ENCODE measurements at regions not wholly inside any gene's neighbourhood (a gene's known extent, or its start where the extent isn't known, plus 50 kb on each side); places are given as distances from the start of the nearest gene placed in this dataset.

DNA sequence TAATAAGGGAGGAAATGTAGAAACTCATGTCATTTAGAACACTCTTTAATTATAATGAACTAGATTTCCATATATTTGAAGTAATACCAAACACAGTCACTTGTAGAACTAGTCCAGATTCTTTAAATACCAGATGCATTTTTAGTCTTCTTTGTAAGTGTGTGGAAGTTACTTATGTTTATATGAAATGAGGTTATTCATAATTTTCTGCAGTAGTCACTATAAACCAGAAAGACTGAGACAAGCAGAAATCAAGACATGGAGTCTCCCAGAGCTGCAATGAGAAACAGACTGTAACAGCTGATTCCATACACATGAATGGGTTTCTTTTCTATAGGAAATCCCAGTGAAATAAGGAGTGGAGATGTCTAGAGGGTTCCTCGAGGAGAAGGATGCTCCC lies 216.6 kb upstream of the ZP4 start:
- DNase-seq (ENCODE audit: low spot score) = no peak
- Histone ChIP-seq H3K4me1 (replicated peaks) (no peaks in the 10 kb centered on the region), H3K9me3 (no peaks in the 10 kb centered on the region), H3K27ac (no peak overlapping the region), H3K27me3 (replicated peaks; ENCODE audit: insufficient read depth) (no peaks in the 10 kb centered on the region), H3K36me3 (no peaks in the 10 kb centered on the region), H3K4me3 (no peak overlapping the region)
- TF ChIP-seq, protein P1, sequence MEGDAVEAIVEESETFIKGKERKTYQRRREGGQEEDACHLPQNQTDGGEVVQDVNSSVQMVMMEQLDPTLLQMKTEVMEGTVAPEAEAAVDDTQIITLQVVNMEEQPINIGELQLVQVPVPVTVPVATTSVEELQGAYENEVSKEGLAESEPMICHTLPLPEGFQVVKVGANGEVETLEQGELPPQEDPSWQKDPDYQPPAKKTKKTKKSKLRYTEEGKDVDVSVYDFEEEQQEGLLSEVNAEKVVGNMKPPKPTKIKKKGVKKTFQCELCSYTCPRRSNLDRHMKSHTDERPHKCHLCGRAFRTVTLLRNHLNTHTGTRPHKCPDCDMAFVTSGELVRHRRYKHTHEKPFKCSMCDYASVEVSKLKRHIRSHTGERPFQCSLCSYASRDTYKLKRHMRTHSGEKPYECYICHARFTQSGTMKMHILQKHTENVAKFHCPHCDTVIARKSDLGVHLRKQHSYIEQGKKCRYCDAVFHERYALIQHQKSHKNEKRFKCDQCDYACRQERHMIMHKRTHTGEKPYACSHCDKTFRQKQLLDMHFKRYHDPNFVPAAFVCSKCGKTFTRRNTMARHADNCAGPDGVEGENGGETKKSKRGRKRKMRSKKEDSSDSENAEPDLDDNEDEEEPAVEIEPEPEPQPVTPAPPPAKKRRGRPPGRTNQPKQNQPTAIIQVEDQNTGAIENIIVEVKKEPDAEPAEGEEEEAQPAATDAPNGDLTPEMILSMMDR (IDR thresholded peaks at IDR 0.05) = no peak
- TF ChIP-seq POLR2A (IDR thresholded peaks at IDR 0.05) = no peak
- TF ChIP-seq POLR2AphosphoS5 (IDR thresholded peaks at IDR 0.05) = no peak
- 83% methylated on average over 1 of the region's 1 CpG for WGBS
- intact Hi-C loops (cut with DNase I) = no loop called here

DNA sequence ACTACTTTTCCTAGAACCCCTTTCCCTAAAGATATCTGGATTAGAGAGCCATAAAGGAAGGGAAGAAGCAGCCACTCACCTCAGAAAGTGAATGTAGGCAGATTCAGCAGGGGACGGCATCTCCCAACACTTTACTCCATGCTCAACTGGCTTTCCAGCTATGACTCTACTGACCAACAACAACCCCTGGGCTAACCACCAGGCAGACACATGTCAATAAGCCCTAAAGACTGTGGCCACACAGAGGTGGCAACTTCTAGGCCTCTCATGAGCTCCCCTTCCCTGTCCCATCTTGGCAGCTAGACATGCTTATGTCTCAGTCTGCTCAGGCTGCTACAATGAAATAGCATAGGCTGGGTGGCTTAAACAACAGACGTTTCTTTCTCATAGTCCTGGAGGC lies 214.0 kb upstream of the ZP4 start:
- no peaks in the 10 kb centered on the region for H3K36me3 ChIP-seq
- intact Hi-C loops (cut with DNase I) = no loop called here
- no peak for DNase-seq (ENCODE audit: low spot score)
- H3K27ac ChIP-seq = no peak overlapping the region
- no peak overlapping the region for H3K4me3 ChIP-seq
- TF ChIP-seq POLR2A (IDR thresholded peaks at IDR 0.05) (no peak), POLR2AphosphoS5 (IDR thresholded peaks at IDR 0.05) (no peak)
- TF ChIP-seq, protein P1 (IDR thresholded peaks at IDR 0.05) = no peak
- no peaks in the 10 kb centered on the region for H3K9me3 ChIP-seq
- H3K4me1 ChIP-seq (replicated peaks) = no peaks in the 10 kb centered on the region
- no peaks in the 10 kb centered on the region for H3K27me3 ChIP-seq (replicated peaks; ENCODE audit: insufficient read depth)
- 47% methylated on average over 2 of the region's 2 CpGs for WGBS

DNA sequence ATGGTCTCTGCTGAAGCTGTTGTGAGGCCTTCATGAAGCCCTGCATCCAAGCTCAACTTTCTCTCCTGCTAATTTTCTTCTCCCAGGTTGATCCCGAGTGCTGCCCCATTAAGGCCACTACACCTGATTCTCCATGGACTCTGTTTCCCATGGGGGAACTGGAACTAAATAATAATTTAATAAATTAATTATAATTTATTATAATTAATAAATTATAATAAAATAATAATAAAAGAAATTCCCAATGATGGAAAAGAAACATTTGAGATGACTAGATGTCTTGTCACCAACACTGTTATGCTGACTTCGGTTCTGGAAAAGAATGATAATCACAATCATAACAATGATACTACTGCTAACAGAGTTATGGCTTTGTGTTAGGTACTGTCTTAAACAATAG lies 211.2 kb upstream of the ZP4 start:
- Histone ChIP-seq H3K4me1 (replicated peaks) (no peaks in the 10 kb centered on the region), H3K9me3 (no peaks in the 10 kb centered on the region), H3K4me3 (no peak overlapping the region), H3K27ac (no peak overlapping the region), H3K36me3 (no peaks in the 10 kb centered on the region), H3K27me3 (replicated peaks; ENCODE audit: insufficient read depth) (no peaks in the 10 kb centered on the region)
- DNase-seq (ENCODE audit: low spot score) = no peak
- intact Hi-C loops (cut with DNase I) = no loop called here
- 92% methylated on average over 2 of the region's 2 CpGs for WGBS
- TF ChIP-seq, protein P1 (IDR thresholded peaks at IDR 0.05) = no peak
- TF ChIP-seq POLR2AphosphoS5 (IDR thresholded peaks at IDR 0.05) (no peak), POLR2A (IDR thresholded peaks at IDR 0.05) (no peak)

DNA sequence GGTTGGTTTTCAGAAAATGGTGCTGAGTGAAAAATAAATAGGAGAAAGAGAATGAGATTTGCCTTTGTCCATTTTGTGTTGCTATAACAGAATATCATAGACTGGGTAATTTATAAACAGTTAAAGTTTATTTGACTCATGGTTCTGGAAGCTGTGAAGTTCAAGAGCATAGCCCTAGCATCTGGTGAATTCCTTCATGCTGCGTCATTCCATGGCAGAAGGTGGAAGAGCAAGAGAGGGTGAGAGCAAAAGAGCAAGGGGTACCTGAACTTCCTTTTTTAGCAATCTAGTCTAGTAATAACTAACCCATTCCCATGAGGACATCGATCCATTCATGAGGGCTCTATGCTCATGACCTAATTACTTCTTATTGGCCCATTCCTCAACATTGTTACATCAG lies 209.1 kb upstream of the ZP4 start:
- Histone ChIP-seq H3K4me3 (no peak overlapping the region), H3K4me1 (replicated peaks) (no peaks in the 10 kb centered on the region), H3K36me3 (no peaks in the 10 kb centered on the region), H3K27ac (no peak overlapping the region), H3K9me3 (no peaks in the 10 kb centered on the region), H3K27me3 (replicated peaks; ENCODE audit: insufficient read depth) (no peaks in the 10 kb centered on the region)
- intact Hi-C loops (cut with DNase I) = no loop called here
- DNase-seq (ENCODE audit: low spot score) = no peak
- TF ChIP-seq, protein P1 (IDR thresholded peaks at IDR 0.05) = no peak
- TF ChIP-seq POLR2A (IDR thresholded peaks at IDR 0.05) (no peak), POLR2AphosphoS5 (IDR thresholded peaks at IDR 0.05) (no peak)
- 93% methylated on average over 2 of the region's 2 CpGs for WGBS

DNA sequence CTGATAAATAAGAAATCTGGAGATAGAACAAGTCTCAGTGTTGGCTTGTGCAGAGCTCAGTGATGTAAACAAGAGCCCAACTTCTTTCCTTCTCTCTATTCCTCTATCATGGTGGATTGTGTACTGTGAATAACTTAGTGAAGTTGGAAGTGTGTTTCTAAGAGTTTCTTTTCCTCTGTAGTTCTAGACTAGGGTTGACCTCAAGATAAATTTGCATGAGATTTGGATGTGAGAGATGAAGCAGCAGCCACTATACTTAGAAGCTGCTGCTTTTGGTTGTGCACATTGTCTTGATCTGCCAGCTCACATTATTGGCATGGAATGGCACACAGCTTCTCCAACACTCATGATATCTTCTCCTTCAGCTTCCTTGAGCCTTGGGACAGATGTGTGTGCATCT lies 198.9 kb upstream of the ZP4 start:
- Histone ChIP-seq H3K4me3 (no peak overlapping the region), H3K4me1 (replicated peaks) (no peaks in the 10 kb centered on the region), H3K36me3 (no peaks in the 10 kb centered on the region), H3K27me3 (replicated peaks; ENCODE audit: insufficient read depth) (no peaks in the 10 kb centered on the region), H3K27ac (no peak overlapping the region), H3K9me3 (no peaks in the 10 kb centered on the region)
- no peak for DNase-seq (ENCODE audit: low spot score)
- intact Hi-C loops (cut with DNase I) = no loop called here
- TF ChIP-seq POLR2A (IDR thresholded peaks at IDR 0.05) (no peak), POLR2AphosphoS5 (IDR thresholded peaks at IDR 0.05) (no peak)
- TF ChIP-seq, protein P1 (IDR thresholded peaks at IDR 0.05) = no peak
